IPS-NIHi11 (cell line): ENCODE measurements at regions not wholly inside any gene's neighbourhood (a gene's known extent, or its start where the extent isn't known, plus 50 kb on each side); places are given as distances from the start of the nearest gene placed in this dataset.

ENCODE experiments used
- DNase-seq: peaks from one replicate; pipeline ENCODE4 v3.0.0; 2012; ENCODE audit warnings: mixed read lengths, low spot score

- DNase-seq = no peak
Measured at GRCh38 chr14:26928019-26928418, 330.2 kb upstream of the NOVA1 start.

GRCh38 chr14:26929361-26929760 is 331.5 kb upstream of the NOVA1 start:
- no peak for DNase-seq

GRCh38 chr14:26930576-26930975 is 332.7 kb upstream of the NOVA1 start:
- no peak for DNase-seq

GRCh38 chr14:26932606-26933005 is 334.8 kb upstream of the NOVA1 start:
- DNase-seq = no peak

DNA sequence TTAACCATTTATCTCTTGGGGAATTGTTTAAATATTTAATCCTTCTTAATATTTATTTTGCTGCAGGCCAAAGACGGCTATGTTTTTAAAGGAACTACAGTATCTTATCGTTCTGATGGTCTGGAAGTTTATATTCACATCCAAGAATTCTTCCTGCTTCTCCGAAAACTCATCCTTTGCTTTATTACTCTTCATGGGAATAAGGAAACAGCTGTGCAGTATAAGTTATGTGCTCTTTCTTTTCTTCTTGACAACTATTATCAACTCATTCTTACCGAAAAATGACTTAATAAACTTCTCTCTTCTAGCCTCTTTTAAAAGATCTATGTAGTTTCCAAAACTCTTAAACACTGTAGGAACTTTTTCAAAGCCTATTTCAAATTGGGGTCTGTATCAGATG is 335.6 kb upstream of the NOVA1 start:
- no peak for DNase-seq

DNA sequence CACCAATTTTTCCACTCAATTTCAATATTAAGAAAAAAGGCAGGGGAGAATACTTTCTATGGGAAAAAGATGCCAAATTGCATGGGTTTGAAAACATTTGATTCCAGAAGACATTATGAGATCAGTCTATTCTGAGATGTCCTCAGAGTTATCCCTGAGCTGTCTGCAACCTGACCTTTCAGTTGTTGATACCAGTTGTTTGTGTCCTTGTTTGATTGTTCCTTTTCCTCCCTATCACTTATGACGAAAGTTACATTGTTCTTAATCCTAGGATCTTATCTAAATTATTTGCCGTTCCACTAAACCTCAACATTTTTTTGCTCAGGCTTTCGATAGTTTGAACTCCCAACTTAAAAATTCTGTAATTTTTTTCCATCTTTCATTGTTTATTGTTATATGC is 336.3 kb upstream of the NOVA1 start:
- no peak for DNase-seq

DNA sequence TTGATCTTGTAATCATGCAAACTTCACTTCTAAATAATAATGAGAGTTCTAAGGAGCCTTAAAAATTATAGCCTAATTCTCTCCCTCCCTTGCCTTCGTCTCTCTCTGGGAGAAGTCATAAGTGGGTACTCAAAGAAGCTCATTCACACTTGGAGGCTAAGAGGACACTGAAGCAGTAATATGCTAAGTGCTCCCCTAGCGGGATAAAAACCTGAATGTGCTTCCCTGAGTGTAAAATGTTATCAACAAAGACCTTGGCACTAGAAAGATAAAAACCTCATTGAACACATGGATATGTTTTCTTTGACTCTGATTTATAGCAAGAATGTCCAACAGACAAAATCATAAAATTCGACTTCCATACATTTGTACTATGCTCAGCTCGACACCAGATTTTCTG is 337.9 kb upstream of the NOVA1 start:
- no peak for DNase-seq

DNA sequence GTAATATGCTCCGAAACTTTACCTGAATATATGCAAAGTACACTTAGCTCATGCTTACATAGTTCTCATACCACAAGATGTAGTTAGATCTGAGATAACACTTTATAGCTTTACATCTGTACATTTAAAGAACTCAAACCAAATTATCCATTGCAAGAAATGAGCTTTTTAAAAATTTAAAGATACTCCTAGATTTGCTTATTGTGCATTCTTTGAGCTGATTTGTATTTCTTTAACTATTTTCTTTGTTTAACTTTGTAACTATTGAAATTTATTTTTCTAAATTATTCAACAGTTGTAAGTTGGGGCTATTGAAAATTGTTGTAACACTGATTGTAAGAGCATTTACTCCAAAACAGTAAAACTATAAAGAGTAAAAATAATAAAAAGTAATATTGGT is 340.2 kb upstream of the NOVA1 start:
- no peak for DNase-seq

DNA sequence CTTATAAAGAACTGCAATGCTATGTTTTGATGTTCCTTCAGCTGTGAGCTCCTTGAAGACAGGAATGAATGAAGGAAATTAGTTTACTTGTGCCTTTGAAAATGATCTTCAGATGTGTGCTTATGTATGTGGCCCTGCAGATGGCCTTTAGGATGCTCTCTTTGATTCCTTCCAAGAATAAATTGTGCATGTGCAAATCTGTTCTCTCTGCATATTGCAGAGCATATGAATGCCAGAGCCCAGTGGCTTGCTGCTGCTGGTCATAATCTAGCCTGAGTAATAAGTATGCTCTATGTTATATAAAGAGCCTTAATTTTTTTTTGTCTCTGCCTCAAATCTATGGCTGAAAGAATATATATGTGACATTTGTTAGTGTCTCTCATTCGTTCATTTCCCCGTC is 341.9 kb upstream of the NOVA1 start:
- no peak for DNase-seq

- no peak for DNase-seq
Measured at GRCh38 chr14:26941521-26941920, 343.7 kb upstream of the NOVA1 start.

DNA sequence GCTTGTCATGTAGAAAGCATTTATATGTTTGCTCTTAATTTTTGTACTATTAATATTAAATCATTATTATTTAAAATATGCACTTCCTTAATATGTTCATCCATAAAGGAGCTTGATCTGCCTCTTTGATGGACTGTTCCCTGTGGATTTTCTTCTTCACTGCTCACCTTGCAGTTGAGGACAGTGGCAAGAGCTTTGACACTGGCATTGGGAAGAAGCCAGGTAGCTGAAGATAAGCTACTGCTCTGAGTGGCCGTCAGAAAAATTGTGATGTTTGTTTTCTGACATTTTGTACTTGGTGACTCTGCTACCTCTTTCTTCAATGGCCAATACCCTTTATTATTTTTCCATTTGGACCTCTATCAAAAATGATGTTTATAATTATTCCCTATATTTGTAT is 349.4 kb upstream of the NOVA1 start:
- no peak for DNase-seq

- DNase-seq = no peak
Measured at GRCh38 chr14:26959437-26959836, 361.6 kb upstream of the NOVA1 start.

DNA sequence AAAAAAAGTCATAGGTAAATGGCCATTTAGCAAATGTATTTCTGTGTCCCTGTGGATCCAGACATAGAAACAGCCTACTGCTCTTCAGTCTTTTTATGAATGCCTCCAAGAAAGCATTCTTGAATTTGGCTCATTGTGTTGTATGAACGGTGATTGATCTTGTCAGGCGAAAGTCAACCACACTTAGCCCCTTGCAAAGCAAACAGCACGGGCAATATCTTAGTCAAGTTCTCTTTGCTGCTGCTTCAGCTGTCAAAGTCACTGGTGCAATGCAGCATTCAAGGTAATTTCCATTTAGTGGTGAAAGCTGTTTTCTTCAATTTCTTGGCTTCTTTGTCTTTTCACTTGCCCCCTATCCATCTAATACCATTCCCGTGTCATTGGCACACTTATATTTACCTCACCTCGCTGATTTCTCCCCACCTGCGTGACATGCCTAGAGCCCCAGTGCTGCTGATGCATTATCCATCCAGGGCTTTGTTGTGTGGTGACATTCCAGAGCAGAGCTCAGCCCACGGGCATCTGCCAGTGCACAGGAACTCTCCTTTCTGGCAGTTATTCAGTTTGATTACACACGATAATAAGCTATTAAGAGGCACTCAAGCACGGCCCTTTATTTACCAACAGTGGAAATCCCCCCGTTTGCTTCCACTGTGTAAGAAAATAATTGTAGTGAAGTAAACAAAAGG is 362.3 kb upstream of the NOVA1 start:
- DNase-seq = peak; percentile 7

DNA sequence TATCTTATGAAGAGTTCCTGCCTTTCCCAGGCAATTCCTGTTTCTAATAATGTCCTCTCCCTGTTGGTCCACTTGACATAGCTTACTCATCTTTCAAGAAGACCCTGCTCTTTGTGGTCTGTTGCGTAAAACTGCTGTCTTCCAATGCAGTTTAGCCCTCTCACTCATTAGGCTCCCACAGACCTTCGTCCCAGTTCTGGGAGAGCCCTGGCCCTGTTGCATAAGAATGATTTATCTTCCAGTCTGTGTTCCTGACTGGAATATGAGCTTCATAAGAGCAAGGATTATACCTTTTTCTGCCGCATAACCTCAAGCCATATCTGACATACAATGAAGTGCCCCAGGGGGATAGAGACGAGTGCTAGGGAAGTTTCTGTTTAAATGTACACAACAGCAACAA is 365.9 kb upstream of the NOVA1 start:
- no peak for DNase-seq

GRCh38 chr14:26965490-26965889 is 367.7 kb upstream of the NOVA1 start:
- no peak for DNase-seq

GRCh38 chr14:26966908-26967307 is 369.1 kb upstream of the NOVA1 start:
- peak; percentile 6 for DNase-seq

GRCh38 chr14:26974965-26975364 is 377.1 kb upstream of the NOVA1 start:
- no peak for DNase-seq

DNA sequence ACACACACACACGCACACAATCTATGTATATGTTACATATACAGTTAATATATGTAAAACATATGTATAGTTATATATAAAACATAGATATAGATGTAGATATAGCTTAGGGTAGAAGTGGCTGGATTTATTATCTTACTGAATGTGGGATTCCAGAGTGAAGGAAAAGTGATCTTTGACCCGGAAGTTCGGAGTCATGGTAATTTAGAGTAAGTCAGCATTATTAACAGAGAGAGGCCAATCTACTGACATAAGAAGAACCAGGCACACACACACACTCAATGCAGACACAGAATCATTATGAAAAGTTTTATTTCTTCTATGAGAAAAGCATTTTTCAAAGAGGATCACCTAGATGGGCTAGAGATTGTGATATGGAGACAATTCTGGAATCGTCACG is 384.2 kb upstream of the NOVA1 start:
- no peak for DNase-seq

GRCh38 chr14:26984311-26985177 is 386.7 kb upstream of the NOVA1 start:
- DNase-seq = peak; percentile 30

DNA sequence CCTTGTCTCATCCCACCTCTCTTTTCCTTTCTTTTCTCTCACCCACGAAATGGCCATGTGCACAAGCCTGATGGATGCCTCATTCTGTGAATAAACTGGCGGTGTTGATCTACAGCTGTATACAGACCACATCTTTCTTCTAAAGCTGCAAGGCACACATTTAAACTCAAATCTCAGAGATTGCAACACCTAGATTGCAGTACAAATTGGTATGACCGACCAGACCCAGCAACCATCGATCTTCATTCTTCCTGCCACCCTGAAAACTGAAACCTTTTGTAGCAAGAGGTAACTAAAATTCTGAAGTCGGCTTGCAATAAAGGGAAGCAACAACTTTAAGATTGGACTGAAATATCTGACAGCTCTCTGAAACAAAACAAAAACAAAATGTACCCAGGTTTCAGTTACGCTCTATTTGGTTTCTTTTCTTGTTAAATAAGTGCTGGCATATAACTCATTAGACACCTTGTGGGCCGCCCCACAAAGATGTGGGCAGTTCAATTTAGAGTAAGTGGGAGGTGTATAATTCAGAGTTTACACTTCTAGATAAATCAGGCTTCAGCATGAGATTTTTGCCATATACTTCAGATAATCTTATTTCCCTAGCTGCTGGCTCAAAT is 390.0 kb upstream of the NOVA1 start:
- no peak for DNase-seq

GRCh38 chr14:26990946-26991345 is 393.1 kb upstream of the NOVA1 start:
- no peak for DNase-seq

GRCh38 chr14:26992403-26993115 is 394.7 kb upstream of the NOVA1 start:
- no peak for DNase-seq

- DNase-seq = no peak
Measured at GRCh38 chr14:26993556-26993955, 395.7 kb upstream of the NOVA1 start.
